Bone marrow (tissue), 2 donors: ENCODE measurements at regions not wholly inside any gene's neighbourhood (a gene's known extent, or its start where the extent isn't known, plus 50 kb on each side); places are given as distances from the start of the nearest gene placed in this dataset.

Experiments
- DNase-seq, 2 donors: peaks; one replicate each; lab custom pipeline; 2025; lab: John Stamatoyannopoulos, UW

- DNase-seq, result no peak
These were observed 1741.8 kb upstream of the CDH9 start for GRCh38 chr5:28780083-28780692.

- no peak for DNase-seq
These were observed 1740.9 kb upstream of the CDH9 start for GRCh38 chr5:28779161-28779754.

GRCh38 chr5:28770307-28770706 is 1731.9 kb upstream of the CDH9 start:
- DNase-seq, result no peak

DNA sequence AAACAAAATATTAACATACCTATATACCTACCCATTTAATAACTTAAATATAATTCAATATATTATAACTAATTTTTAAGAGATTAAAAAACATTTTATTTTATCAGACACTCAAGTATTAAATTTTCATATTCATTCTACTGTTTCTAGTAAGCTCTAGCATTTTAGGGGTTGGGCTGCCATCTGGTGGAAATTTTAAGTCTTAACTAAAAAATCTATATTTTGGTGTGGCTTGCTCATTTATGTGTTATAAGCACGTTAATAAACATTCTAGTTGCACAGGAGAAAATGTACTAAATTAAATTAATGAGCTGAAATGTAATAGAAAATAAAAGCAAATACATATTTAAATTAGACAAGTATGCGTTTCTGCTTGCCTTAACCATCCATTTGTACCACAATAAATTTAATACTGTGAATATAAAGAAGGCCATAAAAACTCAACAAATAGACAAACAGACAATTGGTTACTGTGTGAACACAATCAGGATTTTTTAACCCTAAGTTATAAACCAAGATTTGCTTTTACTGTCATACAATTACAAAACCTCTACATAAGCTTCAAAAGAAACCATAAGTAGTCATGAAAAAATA is 1728.3 kb upstream of the CDH9 start:
- no peak for DNase-seq

GRCh38 chr5:28751396-28751795 is 1713.0 kb upstream of the CDH9 start:
- DNase-seq, result no peak

- no peak for DNase-seq
These were observed 1711.9 kb upstream of the CDH9 start for GRCh38 chr5:28750251-28750650.

DNA sequence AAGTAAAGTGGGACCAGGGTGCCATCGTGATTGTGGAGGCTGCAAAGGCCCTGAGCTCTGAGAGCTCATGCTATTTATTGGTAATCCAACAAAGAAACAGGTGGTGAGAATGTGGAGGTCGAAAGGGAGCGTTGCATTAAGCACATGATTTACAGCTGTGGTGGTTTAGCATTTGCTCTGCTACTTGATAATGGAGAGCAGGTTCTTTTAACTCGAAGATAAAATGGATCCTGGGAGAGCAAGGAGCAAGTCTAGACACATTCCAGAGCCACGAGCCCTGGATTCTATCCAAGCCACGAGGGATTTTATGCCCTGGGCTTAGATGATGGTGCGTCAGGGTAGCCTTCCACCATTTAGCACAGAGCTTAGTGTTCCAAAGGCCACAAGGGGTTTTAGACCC is 1710.1 kb upstream of the CDH9 start:
- no peak for DNase-seq

DNA sequence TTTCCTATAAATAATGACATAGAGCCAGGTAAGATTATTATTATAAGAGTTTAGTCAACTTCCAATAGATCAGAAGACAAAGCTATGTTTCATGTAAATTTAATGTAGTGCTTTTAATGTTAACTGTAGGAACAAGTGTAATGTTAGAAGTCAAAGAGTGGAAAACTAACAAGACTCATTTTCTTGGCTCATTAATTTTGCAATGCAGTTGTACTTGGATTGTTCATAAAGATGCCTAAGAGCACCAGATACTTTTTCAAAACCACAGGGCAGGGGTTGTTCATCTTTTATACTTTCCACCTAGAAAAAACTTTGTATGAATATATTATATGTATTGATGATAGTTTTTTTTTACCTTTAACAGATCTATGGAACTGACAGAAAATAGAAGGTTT is 1705.3 kb upstream of the CDH9 start:
- DNase-seq, result no peak

- no peak for DNase-seq
These were observed 1704.8 kb upstream of the CDH9 start for GRCh38 chr5:28743025-28743715.

GRCh38 chr5:28737682-28738081 is 1699.3 kb upstream of the CDH9 start:
- no peak for DNase-seq

DNA sequence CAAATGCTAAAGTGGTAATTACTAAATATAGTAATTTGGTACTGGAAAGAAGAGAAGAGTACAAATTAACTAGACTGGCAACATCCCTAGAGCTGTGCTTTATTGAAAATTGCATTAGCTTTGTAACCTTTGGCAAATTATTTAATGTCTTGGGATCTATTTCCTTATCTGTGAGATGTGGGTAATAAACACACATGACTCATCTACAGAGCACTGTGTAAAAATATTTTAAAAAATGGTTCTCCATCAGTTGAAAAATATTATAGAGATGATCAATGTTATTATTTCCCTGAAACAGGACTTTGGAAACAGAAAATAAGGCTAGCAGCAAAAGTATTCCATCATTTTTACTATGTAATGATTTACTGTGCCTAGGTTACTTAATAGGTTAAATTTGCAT is 1698.8 kb upstream of the CDH9 start:
- DNase-seq, result no peak

GRCh38 chr5:28734396-28734795 is 1696.0 kb upstream of the CDH9 start:
- DNase-seq, result no peak

- no peak for DNase-seq
These were observed 1690.7 kb upstream of the CDH9 start for GRCh38 chr5:28729067-28729466.

- no peak for DNase-seq
These were observed 1688.4 kb upstream of the CDH9 start for GRCh38 chr5:28726815-28727214.

GRCh38 chr5:28725001-28725400 is 1686.6 kb upstream of the CDH9 start:
- no peak for DNase-seq

- no peak for DNase-seq
These were observed 1676.7 kb upstream of the CDH9 start for GRCh38 chr5:28714907-28715698.

DNA sequence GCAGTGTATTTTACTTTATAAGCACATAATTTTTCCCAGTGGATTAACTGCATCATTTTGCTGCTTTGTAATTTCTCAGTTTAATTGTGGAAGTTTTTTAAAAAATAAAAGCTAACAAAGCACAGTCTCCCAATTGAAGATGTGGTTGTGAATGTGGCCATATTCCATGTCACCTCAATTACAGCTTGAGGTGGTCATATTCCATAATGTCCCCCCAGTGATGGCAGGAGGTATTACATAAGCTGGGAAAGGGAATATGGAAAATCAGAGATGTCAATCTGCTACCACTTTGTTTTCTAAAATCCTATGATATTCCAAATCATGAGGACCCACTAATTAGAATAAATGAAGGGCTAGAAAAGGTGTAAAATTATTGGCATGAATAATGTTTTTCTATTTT is 1672.0 kb upstream of the CDH9 start:
- DNase-seq, result no peak

GRCh38 chr5:28708472-28708871 is 1670.1 kb upstream of the CDH9 start:
- DNase-seq, result no peak

- DNase-seq, result no peak
These were observed 1669.3 kb upstream of the CDH9 start for GRCh38 chr5:28707706-28708105.

DNA sequence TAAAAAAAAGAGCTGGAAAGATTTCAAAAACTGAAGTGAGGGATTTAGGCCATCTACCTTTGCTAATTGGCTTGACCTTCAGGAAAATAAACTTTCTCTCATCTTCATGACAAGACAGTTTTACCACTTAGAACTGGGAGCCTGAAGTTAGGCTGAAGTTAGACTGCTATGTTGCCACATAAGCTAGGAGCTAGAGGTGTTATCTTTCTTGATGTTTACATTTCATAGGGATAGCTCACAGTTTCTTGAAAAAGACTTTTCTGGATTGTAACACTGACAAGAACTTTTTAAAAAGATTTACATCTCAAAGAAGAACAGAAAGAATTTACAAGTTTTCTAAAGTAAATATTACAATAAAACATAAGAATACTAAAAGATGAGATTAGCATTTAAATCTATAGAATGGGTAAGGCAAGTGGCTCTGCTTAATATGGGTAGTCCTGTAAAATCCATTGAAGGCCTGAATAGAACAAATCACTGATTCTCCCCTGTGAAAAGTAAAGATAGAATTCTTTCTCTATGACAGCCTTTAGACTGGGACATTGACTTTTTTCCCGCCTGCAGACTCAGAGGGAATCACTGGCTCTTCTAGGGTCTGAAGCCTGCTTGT is 1665.4 kb upstream of the CDH9 start:
- no peak for DNase-seq

DNA sequence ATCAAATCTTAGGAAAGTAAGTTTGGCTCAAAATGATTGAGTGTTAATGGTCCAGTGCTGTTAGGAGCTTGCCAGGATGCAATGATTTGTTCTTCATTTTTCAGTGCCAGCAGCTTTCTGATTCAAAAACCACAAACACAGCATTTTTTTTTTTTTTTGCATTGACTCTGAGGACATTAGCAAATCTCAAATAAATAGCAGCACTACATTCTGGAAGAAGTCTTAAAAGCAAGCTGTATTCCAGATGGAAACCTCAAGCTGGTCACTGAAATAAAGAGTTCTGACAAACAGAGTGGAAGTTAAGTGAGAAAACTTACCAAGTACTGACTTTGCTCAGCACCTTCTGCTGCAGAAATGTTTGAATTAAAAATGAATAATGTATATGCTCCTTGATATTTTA is 1653.1 kb upstream of the CDH9 start:
- no peak for DNase-seq

- DNase-seq, result no peak
These were observed 1647.4 kb upstream of the CDH9 start for GRCh38 chr5:28685794-28686193.
